Stimulated activated naive CD4-positive, alpha-beta T cell treated with Interleukin-2 at 50 U/mL for 16 hours (primary cell): ENCODE measurements at regions not wholly inside any gene's neighbourhood (a gene's known extent, or its start where the extent isn't known, plus 50 kb on each side); places are given as distances from the start of the nearest gene placed in this dataset.
"Not testable (repeated sequence)": the region's sequence is repeated elsewhere in the genome, so short reads cannot be mapped to it uniquely, and the experiment has no call there.

Experiments
- DNase-seq: peaks from one replicate; lab custom pipeline; 2025; lab: John Stamatoyannopoulos, UW

- no peak for DNase-seq
Measured at GRCh38 chr1:198977909-198978308, 339.1 kb downstream of the PTPRC start.

GRCh38 chr1:198978523-198978922 is 339.7 kb downstream of the PTPRC start:
- no peak for DNase-seq

GRCh38 chr1:198986036-198986435 is 347.2 kb downstream of the PTPRC start:
- DNase-seq: no peak

GRCh38 chr1:198986442-198986841 is 347.6 kb downstream of the PTPRC start:
- no peak for DNase-seq

- no peak for DNase-seq
Measured at GRCh38 chr1:199002661-199003060, 363.8 kb downstream of the PTPRC start.

GRCh38 chr1:199007423-199007822 is 368.6 kb downstream of the PTPRC start:
- no peak for DNase-seq

- DNase-seq: no peak
Measured at GRCh38 chr1:199009447-199009846, 370.6 kb downstream of the PTPRC start.

- no peak for DNase-seq
Measured at GRCh38 chr1:199010492-199010891, 371.7 kb downstream of the PTPRC start.

GRCh38 chr1:199010933-199011332 is 372.1 kb downstream of the PTPRC start:
- no peak for DNase-seq

GRCh38 chr1:199015799-199016198 is 377.0 kb downstream of the PTPRC start:
- DNase-seq: no peak

GRCh38 chr1:199018471-199019135 is 379.8 kb downstream of the PTPRC start:
- no peak for DNase-seq

- no peak for DNase-seq
Measured at GRCh38 chr1:199020051-199020450, 381.2 kb downstream of the PTPRC start.

- DNase-seq: no peak
Measured at GRCh38 chr1:199020904-199021303, 382.1 kb downstream of the PTPRC start.

- DNase-seq: no peak
Measured at GRCh38 chr1:199029401-199029800, 390.6 kb downstream of the PTPRC start.

GRCh38 chr1:199029855-199030254 is 391.0 kb downstream of the PTPRC start:
- no peak for DNase-seq

- DNase-seq: not testable (repeated sequence)
Measured at GRCh38 chr1:199030541-199030940, 391.7 kb downstream of the PTPRC start.

GRCh38 chr1:199031170-199031569 is 392.3 kb downstream of the PTPRC start:
- not testable (repeated sequence) for DNase-seq

GRCh38 chr1:199032479-199032878 is 393.6 kb downstream of the PTPRC start:
- not testable (repeated sequence) for DNase-seq

- no peak for DNase-seq
Measured at GRCh38 chr1:199033661-199034060, 394.8 kb downstream of the PTPRC start.

- no peak for DNase-seq
Measured at GRCh38 chr1:199038156-199038555, 399.3 kb downstream of the PTPRC start.

GRCh38 chr1:199040076-199040905 is 401.5 kb downstream of the PTPRC start:
- no peak for DNase-seq

GRCh38 chr1:199041173-199041914 is 402.5 kb downstream of the PTPRC start:
- DNase-seq: no peak

- DNase-seq: no peak
Measured at GRCh38 chr1:199042193-199042592, 403.4 kb downstream of the PTPRC start.
